ENCODE measurements at regions not wholly inside any gene's neighbourhood (a gene's known extent, or its start where the extent isn't known, plus 50 kb on each side); places are given as distances from the start of the nearest gene placed in this dataset.

DNA sequence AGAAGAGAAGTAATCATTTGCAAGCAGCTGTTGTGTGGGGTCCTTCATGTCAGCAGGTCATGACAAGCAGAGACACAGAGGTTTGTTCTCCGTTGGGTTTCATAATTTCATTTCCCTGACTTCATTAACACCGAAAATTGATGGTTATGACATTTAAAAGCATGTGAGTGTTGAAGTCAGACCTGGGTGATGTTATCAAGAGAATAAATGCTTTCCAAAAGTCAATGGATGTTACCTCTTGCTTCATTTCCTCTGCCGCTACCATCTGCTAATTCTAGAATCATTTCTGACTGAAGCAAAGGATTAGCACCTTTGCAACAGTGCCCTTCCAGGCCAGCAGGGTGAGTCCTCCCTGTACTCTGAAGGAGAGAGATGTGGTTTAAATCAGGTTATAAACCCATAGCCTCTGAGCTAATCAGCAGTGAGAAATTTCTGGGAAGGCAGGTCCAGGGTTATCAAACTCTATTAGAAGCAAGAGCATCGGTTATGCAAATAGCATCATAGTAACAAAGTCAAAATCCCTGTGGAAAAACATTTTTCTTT lies 446.2 kb downstream of the PIK3C3 start:
- ATAC-seq: no peak
- no TSS peak for BruUV-seq (replicated peaks)
- DNase-seq (ENCODE audit: extremely low read depth in 1 of 4, low spot score in 3 of 4): no peak
- no peaks in the 10 kb centered on the region for H3K79me2 ChIP-seq (ENCODE audit: control insufficient read depth, insufficient read depth, low read length)
- no peaks in the 10 kb centered on the region for H3K9me3 ChIP-seq (replicated peaks; ENCODE audit: control insufficient read depth, insufficient read depth, low read depth, low read length)
- ChIA-PET CTCF (ENCODE audit: low intra/inter-chr PET ratio) (no interaction called here), POLR2A (no interaction called here)
- no peaks in the 10 kb centered on the region for H3K27me3 ChIP-seq (ENCODE audit: control insufficient read depth in 2 of 2, insufficient read depth in 2 of 2, low read length in 2 of 2)
- no peaks in the 10 kb centered on the region for H3K36me3 ChIP-seq (ENCODE audit: control insufficient read depth, insufficient read depth, low read length)
- in situ Hi-C loops (cut with MboI): no loop called here
- no peak overlapping the region for H3K4me3 ChIP-seq
- intact Hi-C loops (cut with micrococcal nuclease): no loop called here
- H4K20me1 ChIP-seq (replicated peaks; ENCODE audit: control insufficient read depth, insufficient read depth, low read length): no peaks in the 10 kb centered on the region
- H3K9me1 ChIP-seq (ENCODE audit: control insufficient read depth, insufficient read depth, low read length): no peaks in the 10 kb centered on the region
- H2AFZ ChIP-seq (ENCODE audit: low read depth, low read length): no peak overlapping the region
- no peak for FAIRE-seq
- 4% methylated on average over 3 of the region's 4 CpGs for WGBS (ENCODE audit: insufficient coverage, low coverage, missing lambda C conversion rate)
- H3K27ac ChIP-seq (ENCODE audit: extremely low read depth, low read depth, low read length): no peak overlapping the region
- H3K4me1 ChIP-seq (replicated peaks in 1 of 2; ENCODE audit: control insufficient read depth in 2 of 2, insufficient read depth in 2 of 2, low read length in 2 of 2): no peaks in the 10 kb centered on the region
- TF ChIP-seq XRCC4 (IDR thresholded peaks at IDR 0.05; ENCODE audit: extremely low read depth, insufficient read depth, insufficient read length) (no peak), KDM2B (CRISPR knock-in tag; IDR thresholded peaks at IDR 0.05) (no peak), BRD4 (IDR thresholded peaks at IDR 0.05) (no peak), NCOA1 (IDR thresholded peaks at IDR 0.05; ENCODE audit: low read depth) (no peak), ZNF165 (CRISPR knock-in tag; IDR thresholded peaks at IDR 0.05; ENCODE audit: borderline replicate concordance) (no peak), ZKSCAN3 (CRISPR knock-in tag; IDR thresholded peaks at IDR 0.05) (no peak), SREBF1 (IDR thresholded peaks at IDR 0.05; ENCODE audit: borderline replicate concordance, low read depth, low read length) (no peak), ILK (tag; IDR thresholded peaks at IDR 0.05; ENCODE audit: borderline replicate concordance, low read depth) (no peak), ZNF785 (CRISPR knock-in tag; IDR thresholded peaks at IDR 0.05) (no peak), SAP30 (IDR thresholded peaks at IDR 0.05; ENCODE audit: borderline replicate concordance, insufficient read depth, low read depth, low read length, poor library complexity, severe bottlenecking) (no peak), PHTF2 (CRISPR knock-in tag; IDR thresholded peaks at IDR 0.05) (no peak), JUND (IDR thresholded peaks at IDR 0.05; ENCODE audit: borderline replicate concordance, low read depth, low read length) (no peak), JUND (tag; IDR thresholded peaks at IDR 0.05; ENCODE audit: borderline replicate concordance, low read depth, low read length) (no peak), TOE1 (IDR thresholded peaks at IDR 0.05; ENCODE audit: borderline replicate concordance) (no peak), TOE1 (CRISPR knock-in tag; IDR thresholded peaks at IDR 0.05; ENCODE audit: borderline replicate concordance, low read depth) (no peak), PHB (CRISPR knock-in tag; IDR thresholded peaks at IDR 0.05) (no peak), ZBTB9 (CRISPR knock-in tag; IDR thresholded peaks at IDR 0.05) (no peak)
- TF ChIP-seq, protein P1, sequence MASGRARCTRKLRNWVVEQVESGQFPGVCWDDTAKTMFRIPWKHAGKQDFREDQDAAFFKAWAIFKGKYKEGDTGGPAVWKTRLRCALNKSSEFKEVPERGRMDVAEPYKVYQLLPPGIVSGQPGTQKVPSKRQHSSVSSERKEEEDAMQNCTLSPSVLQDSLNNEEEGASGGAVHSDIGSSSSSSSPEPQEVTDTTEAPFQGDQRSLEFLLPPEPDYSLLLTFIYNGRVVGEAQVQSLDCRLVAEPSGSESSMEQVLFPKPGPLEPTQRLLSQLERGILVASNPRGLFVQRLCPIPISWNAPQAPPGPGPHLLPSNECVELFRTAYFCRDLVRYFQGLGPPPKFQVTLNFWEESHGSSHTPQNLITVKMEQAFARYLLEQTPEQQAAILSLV (tag; IDR thresholded peaks at IDR 0.05): no peak
- no peak overlapping the region for H3K9ac ChIP-seq (ENCODE audit: insufficient read depth in 1 of 2, low read depth in 2 of 2, low read length in 2 of 2)
- H3K4me2 ChIP-seq (ENCODE audit: insufficient read depth, low read length): no peak overlapping the region
